ENCODE measurements at regions not wholly inside any gene's neighbourhood (a gene's known extent, or its start where the extent isn't known, plus 50 kb on each side); places are given as distances from the start of the nearest gene placed in this dataset.

- TF ChIP-seq CTCF (IDR thresholded peaks at IDR 0.05) (no peak), POLR2A (IDR thresholded peaks at IDR 0.05; ENCODE audit: low read depth) (no peak), EP300 (IDR thresholded peaks at IDR 0.05) (no peak), POLR2AphosphoS5 (IDR thresholded peaks at IDR 0.05) (no peak)
Observed at GRCh38 chr2:200159357-200159707, 147.2 kb upstream of the SPATS2L start.

All from esophagus muscularis mucosa (tissue), 4 donors.